ENCODE measurements at regions not wholly inside any gene's neighbourhood (a gene's known extent, or its start where the extent isn't known, plus 50 kb on each side); places are given as distances from the start of the nearest gene placed in this dataset.

DNA sequence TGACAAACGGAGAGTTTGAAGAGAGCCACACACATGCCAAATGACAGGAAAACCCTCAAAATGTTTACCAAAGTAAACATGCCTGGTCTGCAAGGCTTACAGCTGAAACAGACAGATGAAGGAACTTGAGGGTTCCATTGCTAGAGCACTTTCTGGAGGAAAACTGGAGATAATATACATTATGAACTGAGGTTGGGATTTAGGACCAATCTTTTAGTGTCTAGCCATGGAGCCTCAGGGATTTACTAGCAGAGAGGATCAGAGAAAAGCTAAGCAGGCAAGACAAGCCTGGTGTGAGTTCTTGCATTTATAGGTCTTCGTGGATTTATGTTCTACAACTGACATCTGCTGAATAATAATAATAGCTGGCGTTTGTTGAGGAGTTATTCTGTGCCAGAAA, 205.3 kb downstream of the AEBP2 start:
- Histone ChIP-seq H2AFZ (ENCODE audit: low read length) (no peak overlapping the region), H3K9ac (ENCODE audit: insufficient read depth, low read length) (no peak overlapping the region), H3K27ac (ENCODE audit: insufficient read depth, low read length) (no peak overlapping the region), H3K27me3 (ENCODE audit: control insufficient read depth, insufficient read depth, low read length) (no peaks in the 10 kb centered on the region), H4K20me1 (ENCODE audit: control insufficient read depth, extremely low read depth, insufficient read depth, low read length) (no peaks in the 10 kb centered on the region), H3K4me1 (ENCODE audit: control insufficient read depth, extremely low read depth, insufficient read depth, low read length) (no peaks in the 10 kb centered on the region), H3K4me2 (ENCODE audit: extremely low read depth, insufficient read depth, low read length) (no peak overlapping the region), H3K36me3 (ENCODE audit: control insufficient read depth, insufficient read depth, low read length) (no peaks in the 10 kb centered on the region), H3K9me3 (ENCODE audit: control insufficient read depth, insufficient read depth, low read depth, low read length) (no peaks in the 10 kb centered on the region), H3K4me3 (replicated peaks in 1 of 4; ENCODE audit: control extremely low read depth in 1 of 4, insufficient read depth in 1 of 4, low read depth in 3 of 4, low read length in 4 of 4) (no peak overlapping the region), H3K79me2 (ENCODE audit: control insufficient read depth, insufficient read depth, low read length) (no peaks in the 10 kb centered on the region)
- no peak for DNase-seq (ENCODE audit: low read depth in 2 of 2)
- TF ChIP-seq EZH2 (IDR thresholded peaks at IDR 0.05; ENCODE audit: low read length, missing control alignments), result no peak
- TF ChIP-seq, protein P1, sequence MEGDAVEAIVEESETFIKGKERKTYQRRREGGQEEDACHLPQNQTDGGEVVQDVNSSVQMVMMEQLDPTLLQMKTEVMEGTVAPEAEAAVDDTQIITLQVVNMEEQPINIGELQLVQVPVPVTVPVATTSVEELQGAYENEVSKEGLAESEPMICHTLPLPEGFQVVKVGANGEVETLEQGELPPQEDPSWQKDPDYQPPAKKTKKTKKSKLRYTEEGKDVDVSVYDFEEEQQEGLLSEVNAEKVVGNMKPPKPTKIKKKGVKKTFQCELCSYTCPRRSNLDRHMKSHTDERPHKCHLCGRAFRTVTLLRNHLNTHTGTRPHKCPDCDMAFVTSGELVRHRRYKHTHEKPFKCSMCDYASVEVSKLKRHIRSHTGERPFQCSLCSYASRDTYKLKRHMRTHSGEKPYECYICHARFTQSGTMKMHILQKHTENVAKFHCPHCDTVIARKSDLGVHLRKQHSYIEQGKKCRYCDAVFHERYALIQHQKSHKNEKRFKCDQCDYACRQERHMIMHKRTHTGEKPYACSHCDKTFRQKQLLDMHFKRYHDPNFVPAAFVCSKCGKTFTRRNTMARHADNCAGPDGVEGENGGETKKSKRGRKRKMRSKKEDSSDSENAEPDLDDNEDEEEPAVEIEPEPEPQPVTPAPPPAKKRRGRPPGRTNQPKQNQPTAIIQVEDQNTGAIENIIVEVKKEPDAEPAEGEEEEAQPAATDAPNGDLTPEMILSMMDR (conservative IDR thresholded peaks at IDR 0.05 in 1 of 2, IDR thresholded peaks at IDR 0.05 in 1 of 2; ENCODE audit: low read depth in 1 of 2, low read length in 2 of 2), result no peak

GRCh38 chr12:19645823-19646222, 206.5 kb downstream of the AEBP2 start:
- H3K9ac ChIP-seq (ENCODE audit: insufficient read depth, low read length), result no peak overlapping the region
- no peak for DNase-seq (ENCODE audit: low read depth in 2 of 2)
- no peak overlapping the region for H2AFZ ChIP-seq (ENCODE audit: low read length)
- H3K9me3 ChIP-seq (ENCODE audit: control insufficient read depth, insufficient read depth, low read depth, low read length), result no peaks in the 10 kb centered on the region
- no peaks in the 10 kb centered on the region for H3K4me1 ChIP-seq (ENCODE audit: control insufficient read depth, extremely low read depth, insufficient read depth, low read length)
- no peak overlapping the region for H3K4me2 ChIP-seq (ENCODE audit: extremely low read depth, insufficient read depth, low read length)
- no peaks in the 10 kb centered on the region for H3K79me2 ChIP-seq (ENCODE audit: control insufficient read depth, insufficient read depth, low read length)
- H3K4me3 ChIP-seq (replicated peaks in 1 of 4; ENCODE audit: control extremely low read depth in 1 of 4, insufficient read depth in 1 of 4, low read depth in 3 of 4, low read length in 4 of 4), result no peak overlapping the region
- TF ChIP-seq, protein P1 (conservative IDR thresholded peaks at IDR 0.05 in 1 of 2, IDR thresholded peaks at IDR 0.05 in 1 of 2; ENCODE audit: low read depth in 1 of 2, low read length in 2 of 2), result no peak
- no peak for TF ChIP-seq EZH2 (IDR thresholded peaks at IDR 0.05; ENCODE audit: low read length, missing control alignments)
- H3K36me3 ChIP-seq (ENCODE audit: control insufficient read depth, insufficient read depth, low read length), result no peaks in the 10 kb centered on the region
- H3K27me3 ChIP-seq (ENCODE audit: control insufficient read depth, insufficient read depth, low read length), result no peaks in the 10 kb centered on the region
- no peak overlapping the region for H3K27ac ChIP-seq (ENCODE audit: insufficient read depth, low read length)
- no peaks in the 10 kb centered on the region for H4K20me1 ChIP-seq (ENCODE audit: control insufficient read depth, extremely low read depth, insufficient read depth, low read length)

DNA sequence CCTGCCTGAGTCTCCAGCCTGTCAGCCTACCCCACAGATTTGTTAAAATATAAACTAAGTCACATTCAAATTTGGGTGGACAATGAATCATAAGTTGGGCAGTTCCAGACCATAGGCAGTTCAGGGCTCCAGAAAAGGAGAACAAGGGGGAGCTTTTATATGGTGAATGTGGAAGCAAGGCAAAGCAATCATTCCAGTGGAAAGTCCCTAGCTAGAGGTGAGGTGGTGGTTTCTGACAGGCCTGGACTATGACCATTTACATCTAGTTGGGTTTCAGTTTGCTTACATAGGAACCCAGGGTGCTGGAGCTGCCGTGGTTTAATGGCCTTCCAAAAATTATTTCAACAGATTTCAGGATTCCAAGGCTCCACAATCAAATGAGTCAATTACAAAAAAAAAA, 207.3 kb downstream of the AEBP2 start:
- Histone ChIP-seq H3K27me3 (ENCODE audit: control insufficient read depth, insufficient read depth, low read length) (no peaks in the 10 kb centered on the region), H3K9ac (ENCODE audit: insufficient read depth, low read length) (no peak overlapping the region), H3K36me3 (ENCODE audit: control insufficient read depth, insufficient read depth, low read length) (no peaks in the 10 kb centered on the region), H4K20me1 (ENCODE audit: control insufficient read depth, extremely low read depth, insufficient read depth, low read length) (no peaks in the 10 kb centered on the region), H3K79me2 (ENCODE audit: control insufficient read depth, insufficient read depth, low read length) (no peaks in the 10 kb centered on the region), H3K9me3 (ENCODE audit: control insufficient read depth, insufficient read depth, low read depth, low read length) (no peaks in the 10 kb centered on the region), H3K4me3 (replicated peaks in 1 of 4; ENCODE audit: control extremely low read depth in 1 of 4, insufficient read depth in 1 of 4, low read depth in 3 of 4, low read length in 4 of 4) (no peak overlapping the region), H3K27ac (ENCODE audit: insufficient read depth, low read length) (no peak overlapping the region), H3K4me1 (ENCODE audit: control insufficient read depth, extremely low read depth, insufficient read depth, low read length) (no peaks in the 10 kb centered on the region), H2AFZ (ENCODE audit: low read length) (no peak overlapping the region), H3K4me2 (ENCODE audit: extremely low read depth, insufficient read depth, low read length) (no peak overlapping the region)
- TF ChIP-seq EZH2 (IDR thresholded peaks at IDR 0.05; ENCODE audit: low read length, missing control alignments), result no peak
- TF ChIP-seq, protein P1 (conservative IDR thresholded peaks at IDR 0.05 in 1 of 2, IDR thresholded peaks at IDR 0.05 in 1 of 2; ENCODE audit: low read depth in 1 of 2, low read length in 2 of 2), result no peak
- no peak for DNase-seq (ENCODE audit: low read depth in 2 of 2)

Measured in fibroblast of lung (primary cell).